Endodermal cell (in vitro differentiated cells): ENCODE measurements at regions not wholly inside any gene's neighbourhood (a gene's known extent, or its start where the extent isn't known, plus 50 kb on each side); places are given as distances from the start of the nearest gene placed in this dataset.
"Not testable (repeated sequence)": the region's sequence is repeated elsewhere in the genome, so short reads cannot be mapped to it uniquely, and the experiment has no call there.

Experiments used
- DNase-seq: peaks from one replicate; pipeline ENCODE4 v3.0.0-alpha.2; 2017
- H3K27ac ChIP-seq: 2 replicates; pipeline ENCODE4 v1.5.1; 2013; ENCODE audit warnings: mild to moderate bottlenecking, low read depth, low read length, moderate library complexity
- H3K27me3 ChIP-seq: 2 replicates; pipeline ENCODE4 v1.6.1; 2013; ENCODE audit warnings: mild to moderate bottlenecking, low read length, moderate library complexity; ENCODE audit not compliant: insufficient read depth, control insufficient read depth, poor library complexity, severe bottlenecking
- H3K36me3 ChIP-seq: 2 replicates; pipeline ENCODE4 v1.7.0; 2013; ENCODE audit warnings: mild to moderate bottlenecking, low read length, moderate library complexity; ENCODE audit not compliant: control insufficient read depth, insufficient read depth
- H3K4me1 ChIP-seq: one replicate; pipeline ENCODE4 v1.7.0; 2013; ENCODE audit warnings: low read length; ENCODE audit not compliant: control insufficient read depth, insufficient read depth
- H3K4me3 ChIP-seq: 2 replicates; pipeline ENCODE4 v1.5.1; 2013; ENCODE audit warnings: mild to moderate bottlenecking, low read length, moderate library complexity
- H3K9ac ChIP-seq: 2 replicates; pipeline ENCODE4 v1.6.1; 2013; ENCODE audit warnings: mild to moderate bottlenecking, low read length, moderate library complexity; ENCODE audit not compliant: poor library complexity, severe bottlenecking; ENCODE audit errors: extremely low read depth
- H3K9me3 ChIP-seq: 2 replicates; pipeline ENCODE4 v1.6.1; 2013; ENCODE audit warnings: mild to moderate bottlenecking, low read length, moderate library complexity; ENCODE audit not compliant: control insufficient read depth
- H3K27ac Mint-ChIP-seq: 2 replicates; pipeline ENCODE4 v1.8.0; 2020; ENCODE audit warnings: mixed read lengths
- H3K27me3 Mint-ChIP-seq: 2 replicates; pipeline ENCODE4 v1.8.0; 2021; ENCODE audit warnings: mild to moderate bottlenecking, mixed read lengths; ENCODE audit not compliant: insufficient read depth
- H3K36me3 Mint-ChIP-seq: 2 replicates; pipeline ENCODE4 v1.8.0; 2020; ENCODE audit warnings: low read depth, mixed read lengths
- H3K4me1 Mint-ChIP-seq: 2 replicates; pipeline ENCODE4 v1.8.0; 2020; ENCODE audit warnings: mixed read lengths
- H3K4me3 Mint-ChIP-seq: 2 replicates; pipeline ENCODE4 v1.8.0; 2020; ENCODE audit warnings: mild to moderate bottlenecking, moderate library complexity, mixed read lengths
- H3K9me3 Mint-ChIP-seq: 2 replicates; pipeline ENCODE4 v1.8.0; 2020; ENCODE audit warnings: mild to moderate bottlenecking, mixed read lengths
- WGBS, 2 experiments: methylation state at CpG; one replicate each; pipeline versions ENCODE4 v1.1.5 to v1.1.7; 2013; ENCODE audit warnings: missing lambda C conversion rate in 2 of 2, mixed read lengths in 1 of 2; ENCODE audit not compliant: insufficient coverage in 1 of 2, insufficient read length in 1 of 2; 5-methylcytosine and 5-hydroxymethylcytosine counted together

- H3K4me3 ChIP-seq, H3K27ac Mint-ChIP-seq, H3K9me3 ChIP-seq, H3K36me3 Mint-ChIP-seq, H3K27ac ChIP-seq, H3K4me1 ChIP-seq, H3K36me3 ChIP-seq, H3K27me3 Mint-ChIP-seq, H3K9me3 Mint-ChIP-seq, H3K4me3 Mint-ChIP-seq, H3K4me1 Mint-ChIP-seq, H3K9ac ChIP-seq, DNase-seq, H3K27me3 ChIP-seq: not testable (repeated sequence)
- 93% methylated on average over 4 of the region's 5 CpGs; no CpG with 5 or more reads in 1 of the 2 experiments for whole genome bisulfite sequencing, 2 experiments
These were observed 190.6 kb upstream of the IRF2BP2 start for GRCh38 chr1:234800563-234800962.

DNA sequence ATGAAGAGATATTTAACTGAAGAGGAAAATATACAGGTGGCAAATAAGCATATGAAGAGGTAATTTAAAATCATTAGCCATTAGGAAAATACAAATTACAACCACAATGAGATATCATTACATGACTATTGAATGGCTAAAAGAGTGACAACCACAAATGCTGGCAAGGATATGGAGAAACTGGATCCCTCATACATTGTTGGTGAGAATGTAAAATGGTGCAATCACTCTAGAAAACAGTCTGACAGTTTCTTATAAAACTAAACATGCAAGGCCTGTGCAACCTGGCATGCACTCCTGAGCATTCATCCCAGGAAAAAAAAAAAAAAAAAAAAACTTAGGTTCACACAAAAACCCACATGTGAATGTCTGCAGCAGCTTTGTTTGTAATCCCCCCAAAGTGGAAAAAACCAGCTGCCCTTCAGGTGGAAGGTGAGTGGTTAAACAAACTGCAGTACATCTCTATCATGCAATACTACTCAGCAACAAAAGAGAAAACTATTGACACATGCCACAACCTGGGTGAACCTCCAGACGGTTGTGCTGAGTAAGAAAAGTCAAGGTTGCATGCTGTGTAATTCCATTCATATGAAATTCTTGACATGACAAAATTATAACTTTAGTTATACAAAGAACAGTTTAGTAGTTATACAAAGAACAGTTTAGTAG lies 189.2 kb upstream of the IRF2BP2 start:
- not testable (repeated sequence) for H3K27me3 ChIP-seq, H3K4me1 Mint-ChIP-seq, H3K9me3 Mint-ChIP-seq, H3K27ac Mint-ChIP-seq, H3K4me3 ChIP-seq, H3K9ac ChIP-seq, H3K9me3 ChIP-seq, H3K36me3 ChIP-seq, H3K27me3 Mint-ChIP-seq, H3K36me3 Mint-ChIP-seq, DNase-seq, H3K4me1 ChIP-seq, H3K4me3 Mint-ChIP-seq, H3K27ac ChIP-seq
- WGBS, 2 experiments: no CpG with 5 or more reads among the region's 1 CpG

GRCh38 chr1:234797216-234797615 lies 187.2 kb upstream of the IRF2BP2 start:
- H3K9ac ChIP-seq, H3K4me1 ChIP-seq, H3K27ac ChIP-seq, H3K4me3 ChIP-seq, H3K27ac Mint-ChIP-seq, H3K9me3 ChIP-seq, H3K4me3 Mint-ChIP-seq, H3K27me3 ChIP-seq, H3K9me3 Mint-ChIP-seq, DNase-seq, H3K36me3 ChIP-seq, H3K4me1 Mint-ChIP-seq, H3K27me3 Mint-ChIP-seq, H3K36me3 Mint-ChIP-seq: not testable (repeated sequence)
- no CpG with 5 or more reads among the region's 2 CpGs for WGBS, 2 experiments

- not testable (repeated sequence) for H3K9ac ChIP-seq, H3K4me3 ChIP-seq, DNase-seq, H3K9me3 Mint-ChIP-seq, H3K27me3 Mint-ChIP-seq, H3K27ac Mint-ChIP-seq, H3K36me3 Mint-ChIP-seq, H3K27ac ChIP-seq, H3K4me3 Mint-ChIP-seq, H3K4me1 ChIP-seq, H3K9me3 ChIP-seq, H3K4me1 Mint-ChIP-seq, H3K36me3 ChIP-seq, H3K27me3 ChIP-seq
- 100% methylated on average over 1 of the region's 2 CpGs; no CpG with 5 or more reads in 1 of the 2 experiments for WGBS, 2 experiments
These were observed 186.4 kb upstream of the IRF2BP2 start for GRCh38 chr1:234796438-234796792.

GRCh38 chr1:234795711-234796437 lies 185.9 kb upstream of the IRF2BP2 start:
- not testable (repeated sequence) for H3K27ac Mint-ChIP-seq, H3K4me3 Mint-ChIP-seq, H3K9me3 ChIP-seq, H3K27me3 ChIP-seq, H3K4me1 ChIP-seq, H3K36me3 ChIP-seq, H3K9ac ChIP-seq, DNase-seq, H3K4me1 Mint-ChIP-seq, H3K27ac ChIP-seq, H3K27me3 Mint-ChIP-seq, H3K4me3 ChIP-seq, H3K36me3 Mint-ChIP-seq, H3K9me3 Mint-ChIP-seq
- 83 to 94% methylated on average over 1 to 4 of the region's 7 CpGs for WGBS, 2 experiments

DNA sequence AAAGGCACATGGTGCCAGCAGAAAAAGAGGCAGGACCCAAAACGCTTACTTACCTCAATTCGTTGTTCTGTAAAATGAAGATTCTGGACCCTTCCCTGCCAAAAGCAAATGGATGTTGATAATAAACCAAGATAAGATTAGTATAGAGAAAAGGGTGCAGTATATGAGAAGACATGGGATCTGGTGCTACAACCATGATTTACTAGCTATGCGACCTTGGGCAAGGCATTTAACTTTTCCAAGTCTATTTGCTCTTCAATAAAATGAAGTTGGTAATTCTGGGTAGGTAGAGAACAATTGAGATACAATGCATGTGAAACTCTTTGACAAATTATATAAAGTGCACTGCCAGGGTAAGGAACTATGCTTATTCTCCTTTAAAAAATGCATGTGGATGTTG lies 185.0 kb upstream of the IRF2BP2 start:
- not testable (repeated sequence) for H3K27me3 ChIP-seq, H3K4me1 Mint-ChIP-seq, H3K27me3 Mint-ChIP-seq, H3K36me3 ChIP-seq, H3K36me3 Mint-ChIP-seq, H3K9ac ChIP-seq, H3K9me3 Mint-ChIP-seq, H3K4me3 Mint-ChIP-seq, H3K9me3 ChIP-seq, H3K4me1 ChIP-seq, H3K27ac Mint-ChIP-seq, H3K27ac ChIP-seq, H3K4me3 ChIP-seq, DNase-seq
- WGBS, 2 experiments: 94 to 100% methylated on average over 1 of the region's 3 CpGs

GRCh38 chr1:234794452-234794851 lies 184.5 kb upstream of the IRF2BP2 start:
- not testable (repeated sequence) for H3K4me1 ChIP-seq, DNase-seq, H3K9me3 ChIP-seq, H3K36me3 ChIP-seq, H3K9ac ChIP-seq, H3K27me3 Mint-ChIP-seq, H3K9me3 Mint-ChIP-seq, H3K4me3 Mint-ChIP-seq, H3K27me3 ChIP-seq, H3K27ac Mint-ChIP-seq, H3K4me1 Mint-ChIP-seq, H3K27ac ChIP-seq, H3K36me3 Mint-ChIP-seq, H3K4me3 ChIP-seq
- WGBS, 2 experiments: no CpG with 5 or more reads among the region's 4 CpGs
